Panc1 (cell line): ENCODE measurements at regions not wholly inside any gene's neighbourhood (a gene's known extent, or its start where the extent isn't known, plus 50 kb on each side); places are given as distances from the start of the nearest gene placed in this dataset.

Experiments
- ATAC-seq: fragments of 200-7000 bp; cut with Tn5 transposase; 2 replicates; pipeline ENCODE4 v1.9.1; 2020; ENCODE audit warnings: mild to moderate bottlenecking, moderate library complexity
- BruUV-seq: library from RNA; stranded (reverse); fragments of 400-500 nt; replicated peaks from 2 replicates; lab custom pipeline; 2021; lab: Mats Ljungman, UMichigan
- CTCF ChIA-PET: fragments of 300-600 bp; sonication (Branson Sonifier 250); formaldehyde crosslinking; loops from one replicate; lab custom pipeline; 2022; ENCODE audit warnings: antibody characterized with exemption; lab: Charles Lee
- POLR2A ChIA-PET: fragments of 300-600 bp; sonication (Branson Sonifier 250); formaldehyde crosslinking; loops from one replicate; lab custom pipeline; 2022; ENCODE audit warnings: antibody characterized with exemption; lab: Charles Lee
- DNase-seq: peaks from one replicate; pipeline ENCODE4 v3.0.0-alpha.2; 2010; ENCODE audit warnings: low read depth, low spot score
- H3K27ac ChIP-seq: 2 replicates; pipeline ENCODE4 v1.5.1; 2011; ENCODE audit warnings: mild to moderate bottlenecking, low read length, inconsistent platforms
- H3K27me3 ChIP-seq: fragments of 200-500 bp; sonication (Bioruptor generic); 2 replicates; pipeline ENCODE4 v1.6.0; 2014; ENCODE audit warnings: low read length, inconsistent platforms; ENCODE audit not compliant: control insufficient read depth, insufficient read depth
- H3K36me3 ChIP-seq: fragments of 200-500 bp; sonication (Bioruptor generic); 2 replicates; pipeline ENCODE4 v1.5.1; 2014; ENCODE audit warnings: inconsistent platforms, mild to moderate bottlenecking, low read length, moderate library complexity; ENCODE audit not compliant: control insufficient read depth, insufficient read depth
- H3K4me1 ChIP-seq: 2 replicates; pipeline ENCODE4 v1.5.1; 2011; ENCODE audit warnings: inconsistent platforms, mild to moderate bottlenecking, low read length, moderate library complexity; ENCODE audit not compliant: control insufficient read depth, insufficient read depth
- H3K4me3 ChIP-seq, 2 experiments: 2 replicates each; pipeline ENCODE4 v1.5.1; 2011 to 2012; ENCODE audit warnings: low read depth in 2 of 2, low read length in 2 of 2, mild to moderate bottlenecking in 2 of 2, inconsistent platforms in 1 of 2, moderate library complexity in 1 of 2
- H3K9me3 ChIP-seq: fragments of 200-500 bp; sonication (Bioruptor generic); 2 replicates; pipeline ENCODE4 v1.5.1; 2014; ENCODE audit warnings: low read depth, mild to moderate bottlenecking, inconsistent platforms, low read length, moderate library complexity; ENCODE audit not compliant: control insufficient read depth, insufficient read depth
- CTCF ChIP-seq: fragments of 450-650 bp; IDR thresholded peaks from 2 replicates; pipeline ENCODE4 v1.5.1; 2017; ENCODE audit warnings: mild to moderate bottlenecking
- POLR2AphosphoS5 ChIP-seq: IDR thresholded peaks from 2 replicates; pipeline ENCODE4 v1.6.1; 2012; ENCODE audit warnings: mild to moderate bottlenecking, low read depth, low read length, moderate library complexity
- REST ChIP-seq, 2 experiments: IDR thresholded peaks; 2 replicates each; pipeline ENCODE4 v1.6.1; 2011 to 2012; ENCODE audit warnings: low read depth in 2 of 2, control low read depth in 1 of 2, low read length in 1 of 2, mild to moderate bottlenecking in 1 of 2, moderate library complexity in 1 of 2; ENCODE audit not compliant: insufficient read depth in 1 of 2
- SIN3A ChIP-seq: IDR thresholded peaks from 2 replicates; pipeline ENCODE4 v1.6.1; 2012; ENCODE audit warnings: low read depth, mild to moderate bottlenecking, low read length, moderate library complexity, borderline replicate concordance; ENCODE audit not compliant: insufficient read depth
- TCF7L2 ChIP-seq: IDR thresholded peaks from 2 replicates; pipeline ENCODE4 v1.6.1; 2011; ENCODE audit warnings: mild to moderate bottlenecking, low read depth, low read length, inconsistent platforms
- in situ Hi-C: cut with HindIII; loops from 2 replicates; pipeline ENCODE4 v1.10.0; 2016; ENCODE audit warnings: low sequenced_read_pairs, low pct_unique_long_range_greater_than_20kb
- intact Hi-C: fragments of 100-400 bp; cut with micrococcal nuclease; formaldehyde crosslinking; loops from one replicate; pipeline ENCODE4 v1.10.0; 2022; ENCODE audit not compliant: unreplicated experiment

- no peaks in the 10 kb centered on the region for H3K9me3 ChIP-seq
- POLR2A ChIA-PET: no interaction called here
- no peak overlapping the region for H3K27ac ChIP-seq
- H3K36me3 ChIP-seq: no peaks in the 10 kb centered on the region
- in situ Hi-C loops: no loop called here
- TF ChIP-seq SIN3A: no peak
- no peak for TF ChIP-seq TCF7L2
- no peak for TF ChIP-seq REST (IDR thresholded peaks at IDR 0.05; ENCODE audit: insufficient read depth in 1 of 2, low read depth in 2 of 2, low read length in 1 of 2)
- TF ChIP-seq POLR2AphosphoS5: no peak
- TF ChIP-seq CTCF: no peak
- intact Hi-C loops: no loop called here
- BruUV-seq: no TSS peak
- no peak for ATAC-seq
- CTCF ChIA-PET: interaction anchor here (0.6 kb wide), 1 partner anchor 15 kb away, joined by 12 read pairs; no protein-coding TSS in a partner anchor
- DNase-seq: no peak
- H3K4me3 ChIP-seq: no peak overlapping the region
- no peaks in the 10 kb centered on the region for H3K4me1 ChIP-seq
- H3K27me3 ChIP-seq: 0 out of 2 replicates have a peak, but pooled peaks cover 3% of the 10 kb centered on the region
Measured at GRCh38 chr10:128851281-128851680, 615.8 kb upstream of the MGMT start.

- in situ Hi-C loops: no loop called here
- POLR2A ChIA-PET: no interaction called here
- intact Hi-C loops: no loop called here
- CTCF ChIA-PET: no interaction called here
- TF ChIP-seq CTCF: no peak
- no peak for TF ChIP-seq REST (IDR thresholded peaks at IDR 0.05; ENCODE audit: insufficient read depth in 1 of 2, low read depth in 2 of 2, low read length in 1 of 2)
- TF ChIP-seq SIN3A: no peak
- TF ChIP-seq TCF7L2: no peak
- no peak for TF ChIP-seq POLR2AphosphoS5
- Histone ChIP-seq H3K27me3 (0 out of 2 replicates have a peak, but pooled peaks cover 3% of the 10 kb centered on the region), H3K27ac (no peak overlapping the region), H3K4me1 (no peaks in the 10 kb centered on the region), H3K4me3 (no peak overlapping the region), H3K36me3 (no peaks in the 10 kb centered on the region), H3K9me3 (no peaks in the 10 kb centered on the region)
- no peak for DNase-seq
- BruUV-seq: no TSS peak
- no peak for ATAC-seq
Measured at GRCh38 chr10:128851726-128852125, 615.3 kb upstream of the MGMT start.
